GM10266 (cell line): ENCODE measurements at regions not wholly inside any gene's neighbourhood (a gene's known extent, or its start where the extent isn't known, plus 50 kb on each side); places are given as distances from the start of the nearest gene placed in this dataset.

Experiments used
- DNase-seq: peaks from one replicate; pipeline ENCODE4 v3.0.0; 2012; ENCODE audit errors: extremely low spot score
- CTCF ChIP-seq: IDR thresholded peaks from 2 replicates; pipeline ENCODE4 v1.5.1; 2012; ENCODE audit warnings: mild to moderate bottlenecking, low read depth; ENCODE audit not compliant: control insufficient read depth, insufficient read depth; ENCODE audit errors: missing control alignments

GRCh38 chr22:48841881-48842582 is 985.6 kb downstream of the BRD1 start:
- DNase-seq, result no peak
- no peak for TF ChIP-seq CTCF

GRCh38 chr22:48840112-48840949 is 987.3 kb downstream of the BRD1 start:
- no peak for DNase-seq
- TF ChIP-seq CTCF, result no peak

- DNase-seq, result no peak
- no peak for TF ChIP-seq CTCF
Measured at GRCh38 chr22:48838846-48839730, 988.6 kb downstream of the BRD1 start.

GRCh38 chr22:48838376-48838775 is 989.3 kb downstream of the BRD1 start:
- TF ChIP-seq CTCF, result no peak
- no peak for DNase-seq

GRCh38 chr22:48837341-48837935 is 990.2 kb downstream of the BRD1 start:
- TF ChIP-seq CTCF, result no peak
- DNase-seq, result no peak

- DNase-seq, result no peak
- no peak for TF ChIP-seq CTCF
Measured at GRCh38 chr22:48836673-48837340, 990.9 kb downstream of the BRD1 start.
